ENCODE measurements at regions not wholly inside any gene's neighbourhood (a gene's known extent, or its start where the extent isn't known, plus 50 kb on each side); places are given as distances from the start of the nearest gene placed in this dataset.
"Not testable (repeated sequence)": the region's sequence is repeated elsewhere in the genome, so short reads cannot be mapped to it uniquely, and the experiment has no call there.

GRCh38 chr2:54050445-54050844, 65.0 kb upstream of the ACYP2 start:
- Histone ChIP-seq H3K9me3 (ENCODE audit: control insufficient read depth, low read depth, low read length) (no peaks in the 10 kb centered on the region), H3K27me3 (ENCODE audit: control insufficient read depth, insufficient read depth, low read length) (no peaks in the 10 kb centered on the region), H3K4me1 (ENCODE audit: control insufficient read depth, insufficient read depth, low read length) (no peaks in the 10 kb centered on the region), H3K27ac (ENCODE audit: low read length) (no peak overlapping the region), H3K36me3 (ENCODE audit: control insufficient read depth, insufficient read depth, low read length) (peaks cover 3% of the 10 kb centered on the region), H3K4me3 (ENCODE audit: low read length) (no peak overlapping the region)
- DNase-seq: no peak
- WGBS (ENCODE audit: insufficient coverage, low lambda C conversion rate): no CpG with 5 or more reads among the region's 2 CpGs

- Histone ChIP-seq H3K36me3 (ENCODE audit: control insufficient read depth, insufficient read depth, low read length) (peaks cover 3% of the 10 kb centered on the region), H3K4me1 (ENCODE audit: control insufficient read depth, insufficient read depth, low read length) (no peaks in the 10 kb centered on the region), H3K9me3 (ENCODE audit: control insufficient read depth, low read depth, low read length) (peaks cover under 1% of the 10 kb centered on the region), H3K27me3 (ENCODE audit: control insufficient read depth, insufficient read depth, low read length) (no peaks in the 10 kb centered on the region), H3K27ac (ENCODE audit: low read length) (no peak overlapping the region), H3K4me3 (ENCODE audit: low read length) (no peak overlapping the region)
- DNase-seq: no peak
- 57% methylated on average over 1 of the region's 1 CpG for WGBS (ENCODE audit: insufficient coverage, low lambda C conversion rate)
These were observed 66.0 kb upstream of the ACYP2 start for GRCh38 chr2:54049365-54049764.

DNA sequence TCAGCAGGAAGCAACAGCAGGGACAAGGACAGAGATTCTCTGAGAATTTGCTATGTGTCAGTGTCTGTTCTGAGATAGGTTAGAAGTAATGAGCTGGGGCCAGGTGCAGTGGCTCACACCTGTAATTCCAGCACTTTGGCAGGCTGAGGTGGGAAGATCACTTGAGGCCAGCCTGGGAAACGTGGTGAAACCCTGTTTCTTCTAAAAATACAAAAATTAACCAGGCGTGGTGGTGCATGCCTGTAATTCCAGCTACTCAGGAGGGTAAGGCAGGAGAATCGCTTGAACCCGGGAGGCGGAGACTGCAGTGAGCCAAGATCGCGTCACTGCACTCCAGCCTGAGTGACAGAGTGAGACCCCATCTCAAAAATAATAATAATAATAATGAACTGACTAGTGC, 66.5 kb upstream of the ACYP2 start:
- not testable (repeated sequence) for H3K4me3 ChIP-seq (ENCODE audit: low read length); H3K27ac ChIP-seq (ENCODE audit: low read length); H3K27me3 ChIP-seq (ENCODE audit: control insufficient read depth, insufficient read depth, low read length); H3K9me3 ChIP-seq (ENCODE audit: control insufficient read depth, low read depth, low read length); DNase-seq; H3K36me3 ChIP-seq (ENCODE audit: control insufficient read depth, insufficient read depth, low read length); H3K4me1 ChIP-seq (ENCODE audit: control insufficient read depth, insufficient read depth, low read length)
- no CpG with 5 or more reads among the region's 7 CpGs for whole genome bisulfite sequencing (ENCODE audit: insufficient coverage, low lambda C conversion rate)

DNA sequence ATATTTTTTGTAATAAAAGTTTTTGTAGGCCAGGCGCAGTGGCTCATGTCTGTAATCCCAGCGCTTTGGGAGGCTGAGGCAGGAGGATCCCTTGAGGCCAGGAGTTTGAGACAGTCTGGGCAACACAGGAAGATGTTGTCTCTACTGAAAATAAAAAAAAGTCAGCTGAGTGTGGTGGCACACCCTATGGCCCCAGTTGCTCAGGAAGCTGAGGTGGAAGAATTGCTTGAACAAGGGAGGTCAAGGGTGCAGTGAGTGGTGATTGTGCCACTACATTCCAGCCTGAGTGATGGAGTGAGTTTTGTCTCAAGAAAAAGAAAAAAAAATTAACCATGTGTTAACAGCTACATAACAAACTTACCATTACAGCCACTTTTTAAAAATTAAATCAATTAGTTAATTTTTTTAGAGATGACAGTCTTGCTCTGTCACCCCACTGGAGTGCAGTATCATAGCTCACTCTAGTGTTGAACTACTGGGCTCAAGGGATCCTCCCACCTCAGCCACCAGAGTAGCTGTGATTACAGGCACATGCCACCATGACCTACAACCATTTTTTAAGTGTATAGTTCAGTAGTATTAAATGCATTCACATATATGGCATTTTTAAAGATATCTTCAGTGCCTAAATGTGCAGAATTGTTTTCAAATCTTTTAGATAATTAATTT, 67.2 kb upstream of the ACYP2 start:
- no peaks in the 10 kb centered on the region for H3K4me1 ChIP-seq (ENCODE audit: control insufficient read depth, insufficient read depth, low read length)
- H3K36me3 ChIP-seq (ENCODE audit: control insufficient read depth, insufficient read depth, low read length): peaks cover 3% of the 10 kb centered on the region
- DNase-seq: no peak
- no peaks in the 10 kb centered on the region for H3K27me3 ChIP-seq (ENCODE audit: control insufficient read depth, insufficient read depth, low read length)
- H3K4me3 ChIP-seq (ENCODE audit: low read length): no peak overlapping the region
- H3K27ac ChIP-seq (ENCODE audit: low read length): no peak overlapping the region
- WGBS (ENCODE audit: insufficient coverage, low lambda C conversion rate): no CpG with 5 or more reads among the region's 2 CpGs
- H3K9me3 ChIP-seq (ENCODE audit: control insufficient read depth, low read depth, low read length): peaks cover 2% of the 10 kb centered on the region

- whole genome bisulfite sequencing (ENCODE audit: insufficient coverage, low lambda C conversion rate): 60% methylated on average over 1 of the region's 3 CpGs
- Histone ChIP-seq H3K27ac (ENCODE audit: low read length) (no peak overlapping the region), H3K4me3 (ENCODE audit: low read length) (no peak overlapping the region), H3K27me3 (ENCODE audit: control insufficient read depth, insufficient read depth, low read length) (no peaks in the 10 kb centered on the region), H3K4me1 (ENCODE audit: control insufficient read depth, insufficient read depth, low read length) (no peaks in the 10 kb centered on the region), H3K36me3 (ENCODE audit: control insufficient read depth, insufficient read depth, low read length) (peaks cover 3% of the 10 kb centered on the region), H3K9me3 (ENCODE audit: control insufficient read depth, low read depth, low read length) (peaks cover 2% of the 10 kb centered on the region)
- DNase-seq: no peak
These were observed 67.8 kb upstream of the ACYP2 start for GRCh38 chr2:54047658-54048057.

- 100% methylated on average over 2 of the region's 4 CpGs for WGBS (ENCODE audit: insufficient coverage, low lambda C conversion rate)
- no peak overlapping the region for H3K4me3 ChIP-seq (ENCODE audit: low read length)
- H3K36me3 ChIP-seq (ENCODE audit: control insufficient read depth, insufficient read depth, low read length): peaks cover 3% of the 10 kb centered on the region
- H3K27ac ChIP-seq (ENCODE audit: low read length): no peak overlapping the region
- peaks cover 2% of the 10 kb centered on the region for H3K9me3 ChIP-seq (ENCODE audit: control insufficient read depth, low read depth, low read length)
- DNase-seq: no peak
- H3K27me3 ChIP-seq (ENCODE audit: control insufficient read depth, insufficient read depth, low read length): no peaks in the 10 kb centered on the region
- no peaks in the 10 kb centered on the region for H3K4me1 ChIP-seq (ENCODE audit: control insufficient read depth, insufficient read depth, low read length)
These were observed 68.3 kb upstream of the ACYP2 start for GRCh38 chr2:54047091-54047490.

GRCh38 chr2:54042897-54043620, 72.3 kb upstream of the PSME4 start:
- H3K4me1 ChIP-seq (ENCODE audit: control insufficient read depth, insufficient read depth, low read length): no peaks in the 10 kb centered on the region
- no peak overlapping the region for H3K27ac ChIP-seq (ENCODE audit: low read length)
- H3K9me3 ChIP-seq (ENCODE audit: control insufficient read depth, low read depth, low read length): peaks cover 2% of the 10 kb centered on the region
- H3K27me3 ChIP-seq (ENCODE audit: control insufficient read depth, insufficient read depth, low read length): no peaks in the 10 kb centered on the region
- H3K4me3 ChIP-seq (ENCODE audit: low read length): no peak overlapping the region
- no CpG with 5 or more reads among the region's 2 CpGs for WGBS (ENCODE audit: insufficient coverage, low lambda C conversion rate)
- DNase-seq: no peak
- H3K36me3 ChIP-seq (ENCODE audit: control insufficient read depth, insufficient read depth, low read length): no peaks in the 10 kb centered on the region

- no peak for DNase-seq
- Histone ChIP-seq H3K36me3 (ENCODE audit: control insufficient read depth, insufficient read depth, low read length) (no peaks in the 10 kb centered on the region), H3K27me3 (ENCODE audit: control insufficient read depth, insufficient read depth, low read length) (no peaks in the 10 kb centered on the region), H3K27ac (ENCODE audit: low read length) (no peak overlapping the region), H3K4me3 (ENCODE audit: low read length) (no peak overlapping the region), H3K9me3 (ENCODE audit: control insufficient read depth, low read depth, low read length) (peaks cover 2% of the 10 kb centered on the region), H3K4me1 (ENCODE audit: control insufficient read depth, insufficient read depth, low read length) (no peaks in the 10 kb centered on the region)
- no CpG with 5 or more reads among the region's 2 CpGs for WGBS (ENCODE audit: insufficient coverage, low lambda C conversion rate)
These were observed 71.5 kb upstream of the PSME4 start for GRCh38 chr2:54042341-54042740.

- peaks cover 2% of the 10 kb centered on the region for H3K9me3 ChIP-seq (ENCODE audit: control insufficient read depth, low read depth, low read length)
- no peak for DNase-seq
- no peak overlapping the region for H3K4me3 ChIP-seq (ENCODE audit: low read length)
- no peaks in the 10 kb centered on the region for H3K27me3 ChIP-seq (ENCODE audit: control insufficient read depth, insufficient read depth, low read length)
- no peak overlapping the region for H3K27ac ChIP-seq (ENCODE audit: low read length)
- no peaks in the 10 kb centered on the region for H3K4me1 ChIP-seq (ENCODE audit: control insufficient read depth, insufficient read depth, low read length)
- H3K36me3 ChIP-seq (ENCODE audit: control insufficient read depth, insufficient read depth, low read length): no peaks in the 10 kb centered on the region
- no CpG with 5 or more reads among the region's 4 CpGs for WGBS (ENCODE audit: insufficient coverage, low lambda C conversion rate)
These were observed 70.3 kb upstream of the PSME4 start for GRCh38 chr2:54041135-54041534.

DNA sequence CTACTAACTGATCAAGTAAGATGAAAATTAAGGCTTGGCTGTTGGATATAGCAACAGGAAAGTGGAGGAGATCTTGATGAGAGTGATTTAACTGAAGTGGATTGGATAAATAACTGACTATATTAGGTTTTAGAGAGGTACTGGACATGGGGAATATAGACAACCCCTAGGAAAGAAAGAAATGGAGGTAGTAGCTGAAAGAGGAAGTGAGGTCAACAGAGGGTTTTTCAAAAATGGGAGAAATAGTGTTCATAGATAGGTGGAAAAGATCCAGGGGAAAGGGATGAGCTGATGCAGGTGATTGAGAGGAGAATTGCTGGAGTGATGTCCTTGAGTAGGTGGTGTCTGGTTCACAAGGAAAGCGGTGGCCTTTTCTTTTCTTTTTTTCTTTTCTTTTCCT, 69.9 kb upstream of the PSME4 start:
- H3K36me3 ChIP-seq (ENCODE audit: control insufficient read depth, insufficient read depth, low read length): no peaks in the 10 kb centered on the region
- H3K27ac ChIP-seq (ENCODE audit: low read length): no peak overlapping the region
- H3K27me3 ChIP-seq (ENCODE audit: control insufficient read depth, insufficient read depth, low read length): no peaks in the 10 kb centered on the region
- 100% methylated on average over 1 of the region's 1 CpG for WGBS (ENCODE audit: insufficient coverage, low lambda C conversion rate)
- H3K9me3 ChIP-seq (ENCODE audit: control insufficient read depth, low read depth, low read length): peaks cover 2% of the 10 kb centered on the region
- no peak overlapping the region for H3K4me3 ChIP-seq (ENCODE audit: low read length)
- DNase-seq: no peak
- no peaks in the 10 kb centered on the region for H3K4me1 ChIP-seq (ENCODE audit: control insufficient read depth, insufficient read depth, low read length)

- no peaks in the 10 kb centered on the region for H3K36me3 ChIP-seq (ENCODE audit: control insufficient read depth, insufficient read depth, low read length)
- H3K27me3 ChIP-seq (ENCODE audit: control insufficient read depth, insufficient read depth, low read length): no peaks in the 10 kb centered on the region
- H3K9me3 ChIP-seq (ENCODE audit: control insufficient read depth, low read depth, low read length): peaks cover 2% of the 10 kb centered on the region
- WGBS (ENCODE audit: insufficient coverage, low lambda C conversion rate): 100% methylated on average over 1 of the region's 2 CpGs
- no peak overlapping the region for H3K27ac ChIP-seq (ENCODE audit: low read length)
- H3K4me1 ChIP-seq (ENCODE audit: control insufficient read depth, insufficient read depth, low read length): no peaks in the 10 kb centered on the region
- H3K4me3 ChIP-seq (ENCODE audit: low read length): no peak overlapping the region
- DNase-seq: no peak
These were observed 69.5 kb upstream of the PSME4 start for GRCh38 chr2:54040250-54040649.
